ENCODE measurements at regions not wholly inside any gene's neighbourhood (a gene's known extent, or its start where the extent isn't known, plus 50 kb on each side); places are given as distances from the start of the nearest gene placed in this dataset.

DNA sequence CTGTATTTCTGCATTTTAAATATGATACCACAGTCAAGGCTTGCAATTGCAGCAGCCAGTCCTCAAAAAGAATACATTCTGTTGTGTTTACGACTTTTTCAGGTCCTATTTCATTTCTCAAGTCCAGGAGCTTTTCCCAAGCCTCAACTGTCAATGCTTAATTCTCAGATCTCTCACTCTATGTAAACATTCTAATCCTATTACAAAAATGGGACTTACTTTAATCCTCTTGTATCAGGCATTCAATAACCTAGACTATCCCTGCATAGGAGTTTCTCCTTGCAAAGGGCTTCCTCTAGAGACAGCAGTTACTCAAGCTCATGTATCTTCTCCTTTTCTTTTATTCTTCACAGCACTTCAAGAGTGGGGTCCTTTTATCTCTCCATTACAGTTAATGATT is 1293.0 kb downstream of the GRIK2 start:
- no peak overlapping the region for H3K4me3 ChIP-seq (ENCODE audit: low read length in 3 of 3)
- TF ChIP-seq, protein P1, sequence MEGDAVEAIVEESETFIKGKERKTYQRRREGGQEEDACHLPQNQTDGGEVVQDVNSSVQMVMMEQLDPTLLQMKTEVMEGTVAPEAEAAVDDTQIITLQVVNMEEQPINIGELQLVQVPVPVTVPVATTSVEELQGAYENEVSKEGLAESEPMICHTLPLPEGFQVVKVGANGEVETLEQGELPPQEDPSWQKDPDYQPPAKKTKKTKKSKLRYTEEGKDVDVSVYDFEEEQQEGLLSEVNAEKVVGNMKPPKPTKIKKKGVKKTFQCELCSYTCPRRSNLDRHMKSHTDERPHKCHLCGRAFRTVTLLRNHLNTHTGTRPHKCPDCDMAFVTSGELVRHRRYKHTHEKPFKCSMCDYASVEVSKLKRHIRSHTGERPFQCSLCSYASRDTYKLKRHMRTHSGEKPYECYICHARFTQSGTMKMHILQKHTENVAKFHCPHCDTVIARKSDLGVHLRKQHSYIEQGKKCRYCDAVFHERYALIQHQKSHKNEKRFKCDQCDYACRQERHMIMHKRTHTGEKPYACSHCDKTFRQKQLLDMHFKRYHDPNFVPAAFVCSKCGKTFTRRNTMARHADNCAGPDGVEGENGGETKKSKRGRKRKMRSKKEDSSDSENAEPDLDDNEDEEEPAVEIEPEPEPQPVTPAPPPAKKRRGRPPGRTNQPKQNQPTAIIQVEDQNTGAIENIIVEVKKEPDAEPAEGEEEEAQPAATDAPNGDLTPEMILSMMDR (IDR thresholded peaks at IDR 0.05; ENCODE audit: borderline replicate concordance, extremely low read depth, insufficient read depth), result no peak
- FAIRE-seq (no peak), DNase-seq (no peak)
- no peak overlapping the region for H3K27ac ChIP-seq (ENCODE audit: low read depth in 2 of 2, low read length in 2 of 2)
- no peaks in the 10 kb centered on the region for H3K9me3 ChIP-seq (ENCODE audit: control insufficient read depth in 2 of 3, insufficient read depth in 1 of 3, low read length in 3 of 3)
- no peaks in the 10 kb centered on the region for H3K4me1 ChIP-seq (ENCODE audit: control insufficient read depth in 2 of 3, insufficient read depth in 2 of 3, low read depth in 1 of 3, low read length in 3 of 3)
- no peak overlapping the region for H3K9ac ChIP-seq (ENCODE audit: low read length in 3 of 3)
- no peaks in the 10 kb centered on the region for H3K27me3 ChIP-seq (ENCODE audit: control insufficient read depth, insufficient read depth, low read length)
- intact Hi-C loops (cut with DNase I), result no loop called here
- H3K36me3 ChIP-seq (ENCODE audit: control insufficient read depth in 2 of 3, insufficient read depth in 3 of 3, low read length in 3 of 3), result no peaks in the 10 kb centered on the region

DNA sequence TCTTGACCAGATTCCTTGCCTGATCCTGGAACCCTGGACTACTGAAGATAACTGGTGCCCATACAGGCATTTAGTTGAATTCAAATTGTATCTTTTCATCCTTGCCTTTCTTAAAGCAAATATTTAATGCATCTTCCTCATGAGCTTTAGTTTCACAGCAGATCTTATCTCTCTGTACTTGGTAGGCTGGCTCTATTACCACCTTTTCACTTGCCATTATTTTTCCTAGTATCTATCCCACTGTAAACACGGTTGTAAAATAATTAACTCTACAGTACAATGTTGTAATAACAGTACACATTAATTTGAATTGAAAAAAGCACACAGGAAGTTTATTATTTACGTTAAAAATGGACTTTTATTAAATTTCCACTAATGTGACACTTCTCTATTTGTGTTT is 1286.9 kb downstream of the GRIK2 start:
- DNase-seq (no peak), FAIRE-seq (no peak)
- H3K9me3 ChIP-seq (ENCODE audit: control insufficient read depth in 2 of 3, insufficient read depth in 1 of 3, low read length in 3 of 3), result no peaks in the 10 kb centered on the region
- no peak overlapping the region for H3K27ac ChIP-seq (ENCODE audit: low read depth in 2 of 2, low read length in 2 of 2)
- H3K27me3 ChIP-seq (ENCODE audit: control insufficient read depth, insufficient read depth, low read length), result no peaks in the 10 kb centered on the region
- no peak overlapping the region for H3K9ac ChIP-seq (ENCODE audit: low read length in 3 of 3)
- H3K4me3 ChIP-seq (ENCODE audit: low read length in 3 of 3), result no peak overlapping the region
- H3K36me3 ChIP-seq (ENCODE audit: control insufficient read depth in 2 of 3, insufficient read depth in 3 of 3, low read length in 3 of 3), result no peaks in the 10 kb centered on the region
- H3K4me1 ChIP-seq (ENCODE audit: control insufficient read depth in 2 of 3, insufficient read depth in 2 of 3, low read depth in 1 of 3, low read length in 3 of 3), result no peaks in the 10 kb centered on the region
- TF ChIP-seq, protein P1 (IDR thresholded peaks at IDR 0.05; ENCODE audit: borderline replicate concordance, extremely low read depth, insufficient read depth), result no peak
- intact Hi-C loops (cut with DNase I), result no loop called here

DNA sequence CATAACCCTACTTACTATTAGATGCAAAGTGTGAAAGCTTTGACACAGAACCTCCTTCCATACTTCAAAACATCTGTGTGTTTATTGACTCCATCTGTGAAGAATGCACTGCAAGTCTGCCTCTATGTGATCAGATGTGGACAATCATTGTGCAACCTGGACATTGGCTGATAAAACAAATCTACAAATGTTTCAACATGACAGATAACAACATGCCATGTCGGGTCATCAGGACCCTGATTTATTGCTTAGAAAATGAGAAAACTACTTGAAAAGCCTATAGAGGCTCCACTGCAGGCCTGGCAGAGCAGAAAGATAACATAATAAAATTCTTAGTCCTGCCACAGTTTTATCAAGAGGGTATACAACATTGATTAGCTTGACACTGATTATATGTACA is 1286.4 kb downstream of the GRIK2 start:
- no peaks in the 10 kb centered on the region for H3K4me1 ChIP-seq (ENCODE audit: control insufficient read depth in 2 of 3, insufficient read depth in 2 of 3, low read depth in 1 of 3, low read length in 3 of 3)
- no peaks in the 10 kb centered on the region for H3K9me3 ChIP-seq (ENCODE audit: control insufficient read depth in 2 of 3, insufficient read depth in 1 of 3, low read length in 3 of 3)
- intact Hi-C loops (cut with DNase I), result no loop called here

DNA sequence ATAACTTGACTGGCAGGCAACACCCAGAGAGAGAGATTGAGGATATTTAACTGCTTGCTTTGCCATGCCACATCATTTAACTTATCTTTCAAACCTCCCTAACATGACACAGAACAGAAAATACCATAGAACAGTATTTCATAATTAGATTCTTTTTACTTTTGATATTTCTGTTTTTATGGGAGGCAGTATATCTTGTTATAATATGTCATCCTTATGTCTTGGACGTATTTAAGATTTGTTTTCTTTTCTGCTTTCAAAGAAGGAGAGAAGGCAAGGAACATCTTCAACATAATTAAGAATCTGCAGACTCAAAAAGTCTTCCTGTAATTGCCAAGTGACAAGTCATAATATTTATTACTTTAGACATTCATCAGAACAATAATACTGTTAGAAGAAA is 1283.7 kb downstream of the GRIK2 start:
- no peak for DNase-seq
- intact Hi-C loops (cut with DNase I), result no loop called here
- no peaks in the 10 kb centered on the region for H3K36me3 ChIP-seq (ENCODE audit: control insufficient read depth in 2 of 3, insufficient read depth in 3 of 3, low read length in 3 of 3)
- TF ChIP-seq, protein P1 (IDR thresholded peaks at IDR 0.05; ENCODE audit: borderline replicate concordance, extremely low read depth, insufficient read depth), result no peak
- no peaks in the 10 kb centered on the region for H3K9me3 ChIP-seq (ENCODE audit: control insufficient read depth in 2 of 3, insufficient read depth in 1 of 3, low read length in 3 of 3)
- no peaks in the 10 kb centered on the region for H3K4me1 ChIP-seq (ENCODE audit: control insufficient read depth in 2 of 3, insufficient read depth in 2 of 3, low read depth in 1 of 3, low read length in 3 of 3)
- H3K9ac ChIP-seq (ENCODE audit: low read length in 3 of 3), result no peak overlapping the region
- H3K27me3 ChIP-seq (ENCODE audit: control insufficient read depth, insufficient read depth, low read length), result no peaks in the 10 kb centered on the region
- H3K27ac ChIP-seq (ENCODE audit: low read depth in 2 of 2, low read length in 2 of 2), result no peak overlapping the region
- FAIRE-seq, result no peak
- no peak overlapping the region for H3K4me3 ChIP-seq (ENCODE audit: low read length in 3 of 3)

More for the DNA sequence above, 1286.4 kb downstream of the GRIK2 start:
- TF ChIP-seq, protein P1 (IDR thresholded peaks at IDR 0.05; ENCODE audit: borderline replicate concordance, extremely low read depth, insufficient read depth), result no peak
- Histone ChIP-seq H3K36me3 (ENCODE audit: control insufficient read depth in 2 of 3, insufficient read depth in 3 of 3, low read length in 3 of 3) (no peaks in the 10 kb centered on the region), H3K27ac (ENCODE audit: low read depth in 2 of 2, low read length in 2 of 2) (no peak overlapping the region), H3K4me3 (ENCODE audit: low read length in 3 of 3) (no peak overlapping the region), H3K9ac (ENCODE audit: low read length in 3 of 3) (no peak overlapping the region), H3K27me3 (ENCODE audit: control insufficient read depth, insufficient read depth, low read length) (no peaks in the 10 kb centered on the region)
- DNase-seq, result no peak
- no peak for FAIRE-seq
